ENCODE measurements at regions not wholly inside any gene's neighbourhood (a gene's known extent, or its start where the extent isn't known, plus 50 kb on each side); places are given as distances from the start of the nearest gene placed in this dataset.
A peak's percentile ranks its signal among the peaks of the same experiment; 100 is the strongest.
"Not testable (repeated sequence)": the region's sequence is repeated elsewhere in the genome, so short reads cannot be mapped to it uniquely, and the experiment has no call there.

DNA sequence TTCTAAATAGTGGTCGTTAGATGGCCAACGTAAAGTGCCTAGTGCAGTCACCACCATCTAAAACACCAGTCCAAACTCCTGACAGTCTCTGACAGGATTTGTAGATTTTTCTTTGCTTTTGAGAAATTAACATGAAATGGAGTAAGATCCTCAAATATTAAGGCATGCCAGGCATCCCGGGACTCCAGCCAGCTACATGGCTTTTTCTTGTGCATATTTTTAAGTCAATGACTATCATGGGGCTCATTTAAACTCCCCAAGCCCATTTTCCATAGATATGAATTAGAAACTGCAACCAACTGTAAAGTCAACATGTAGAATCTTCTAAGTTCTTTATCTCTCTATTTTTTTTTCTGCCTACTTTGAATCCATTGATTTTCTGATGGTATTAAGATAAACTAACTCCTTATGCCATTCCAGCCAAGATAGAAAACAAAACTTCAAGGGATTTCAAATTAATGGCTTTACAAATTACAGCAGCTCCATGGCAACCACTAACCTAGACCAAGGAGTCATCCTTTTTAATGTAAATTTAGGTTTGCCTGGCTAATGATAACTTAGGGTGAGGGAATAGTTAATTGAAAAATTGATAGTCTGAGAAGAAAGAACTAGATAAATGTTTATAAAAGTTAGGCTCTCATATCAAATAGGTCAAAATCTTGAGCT, 764.1 kb upstream of the NXPH2 start:
- Histone ChIP-seq H3K27me3 (no peaks in the 10 kb centered on the region), H3K4me1 (no peaks in the 10 kb centered on the region), H3K9me3 (no peaks in the 10 kb centered on the region), H3K27ac (no peak overlapping the region), H3K4me3 (no peak overlapping the region), H3K36me3 (no peaks in the 10 kb centered on the region)
- TF ChIP-seq, protein P1, sequence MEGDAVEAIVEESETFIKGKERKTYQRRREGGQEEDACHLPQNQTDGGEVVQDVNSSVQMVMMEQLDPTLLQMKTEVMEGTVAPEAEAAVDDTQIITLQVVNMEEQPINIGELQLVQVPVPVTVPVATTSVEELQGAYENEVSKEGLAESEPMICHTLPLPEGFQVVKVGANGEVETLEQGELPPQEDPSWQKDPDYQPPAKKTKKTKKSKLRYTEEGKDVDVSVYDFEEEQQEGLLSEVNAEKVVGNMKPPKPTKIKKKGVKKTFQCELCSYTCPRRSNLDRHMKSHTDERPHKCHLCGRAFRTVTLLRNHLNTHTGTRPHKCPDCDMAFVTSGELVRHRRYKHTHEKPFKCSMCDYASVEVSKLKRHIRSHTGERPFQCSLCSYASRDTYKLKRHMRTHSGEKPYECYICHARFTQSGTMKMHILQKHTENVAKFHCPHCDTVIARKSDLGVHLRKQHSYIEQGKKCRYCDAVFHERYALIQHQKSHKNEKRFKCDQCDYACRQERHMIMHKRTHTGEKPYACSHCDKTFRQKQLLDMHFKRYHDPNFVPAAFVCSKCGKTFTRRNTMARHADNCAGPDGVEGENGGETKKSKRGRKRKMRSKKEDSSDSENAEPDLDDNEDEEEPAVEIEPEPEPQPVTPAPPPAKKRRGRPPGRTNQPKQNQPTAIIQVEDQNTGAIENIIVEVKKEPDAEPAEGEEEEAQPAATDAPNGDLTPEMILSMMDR (IDR thresholded peaks at IDR 0.05) = no peak
- no peak for FAIRE-seq
- intact Hi-C loops (cut with DNase I) = no loop called here
- WGBS, 2 donors = 53% methylated on average over 3 of the region's 3 CpGs
- no peak for ATAC-seq
- no peak for DNase-seq

DNA sequence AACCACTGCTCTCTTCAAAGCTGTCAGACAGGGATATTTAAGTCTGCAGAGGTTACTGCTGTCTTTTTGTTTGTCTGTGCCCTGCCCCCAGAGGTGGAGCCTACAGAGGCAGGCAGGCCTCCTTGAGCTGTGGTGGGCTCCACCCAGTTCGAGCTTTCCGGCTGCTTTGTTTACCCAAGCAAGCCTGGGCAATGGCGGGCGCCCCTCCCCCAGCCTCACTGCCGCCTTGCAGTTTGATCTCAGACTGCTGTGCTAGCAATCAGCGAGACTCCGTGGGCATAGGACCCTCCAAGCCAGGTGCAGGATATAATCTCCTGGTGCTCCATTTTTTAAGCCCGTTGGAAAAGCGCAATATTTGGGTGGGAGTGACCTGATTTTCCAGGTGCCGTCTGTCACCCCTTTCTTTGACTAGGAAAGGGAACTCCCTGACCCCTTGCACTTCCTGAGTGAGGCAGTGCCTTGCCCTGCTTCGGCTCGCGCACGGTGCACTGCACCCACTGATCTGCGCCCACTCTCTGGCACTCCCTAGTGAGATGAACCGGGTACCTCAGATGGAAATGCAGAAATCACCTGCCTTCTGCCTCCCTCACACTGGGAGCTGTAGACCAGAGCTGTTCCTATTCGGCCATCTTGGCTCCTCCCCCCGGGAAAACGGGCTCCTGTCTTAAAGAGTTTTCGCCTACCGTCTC, 758.3 kb upstream of the NXPH2 start:
- H3K27ac ChIP-seq; H3K4me3 ChIP-seq; ATAC-seq; H3K27me3 ChIP-seq; H3K4me1 ChIP-seq; H3K9me3 ChIP-seq; FAIRE-seq; H3K36me3 ChIP-seq; intact Hi-C loops (cut with DNase I); DNase-seq: not testable (repeated sequence)
- WGBS, 2 donors = 79 to 82% methylated on average over 16 to 21 of the region's 21 CpGs

DNA sequence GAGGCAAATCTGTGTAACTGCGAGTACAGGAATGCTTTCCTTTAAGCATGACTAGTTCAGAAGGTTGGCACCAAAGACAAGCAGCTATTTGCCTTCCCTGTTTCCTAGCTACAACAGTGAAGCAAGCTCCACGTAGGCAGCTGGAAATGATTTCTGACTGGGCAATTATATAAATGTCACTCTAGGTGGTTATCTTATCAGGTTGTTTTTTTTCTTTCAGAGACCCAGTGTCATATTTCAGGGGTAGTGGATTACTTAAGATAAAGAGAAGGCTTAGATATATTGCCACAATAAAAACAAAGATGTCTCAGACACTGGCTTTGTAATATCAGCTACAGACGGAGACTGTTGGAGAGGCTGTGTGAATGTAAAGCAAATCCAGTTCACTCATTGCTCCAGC, 748.9 kb upstream of the NXPH2 start:
- H3K9me3 ChIP-seq = no peaks in the 10 kb centered on the region
- intact Hi-C loops (cut with DNase I) = no loop called here
- DNase-seq (peak in 1 of 6 donors; percentile 6), ATAC-seq (peak in 3 of 4 donors; percentile 50 to 80 (median 70)), FAIRE-seq (no peak)
- WGBS, 2 donors = 9 to 11% methylated on average over 3 of the region's 3 CpGs
- H3K4me1 ChIP-seq = no peaks in the 10 kb centered on the region
- TF ChIP-seq, protein P1 (IDR thresholded peaks at IDR 0.05) = no peak
- H3K27ac ChIP-seq = no peak overlapping the region
- no peaks in the 10 kb centered on the region for H3K27me3 ChIP-seq
- H3K4me3 ChIP-seq = no peak overlapping the region
- no peaks in the 10 kb centered on the region for H3K36me3 ChIP-seq

DNA sequence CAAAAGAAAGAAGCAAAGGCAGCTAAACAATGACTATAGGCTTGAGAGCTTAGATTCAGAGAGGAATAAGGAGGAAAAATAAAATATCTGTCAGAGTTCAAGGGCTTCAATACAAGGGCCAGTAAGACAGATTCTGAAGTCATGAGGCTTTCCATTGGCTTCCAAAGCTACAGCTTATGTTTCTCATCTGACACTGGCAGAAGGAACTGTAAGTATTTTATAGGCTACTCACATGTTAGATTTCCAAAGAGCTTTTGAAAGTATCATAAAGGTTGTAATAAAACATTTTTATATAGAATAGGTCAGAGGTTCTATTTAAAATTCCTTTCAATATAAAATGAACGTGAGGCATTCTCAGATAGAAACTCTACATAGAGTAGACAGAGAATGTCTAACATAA, 746.6 kb upstream of the NXPH2 start:
- Histone ChIP-seq H3K27me3 (no peaks in the 10 kb centered on the region), H3K27ac (no peak overlapping the region), H3K4me1 (no peaks in the 10 kb centered on the region), H3K36me3 (no peaks in the 10 kb centered on the region), H3K9me3 (no peaks in the 10 kb centered on the region), H3K4me3 (no peak overlapping the region)
- FAIRE-seq (no peak), ATAC-seq (no peak), DNase-seq (no peak)
- TF ChIP-seq, protein P1 (IDR thresholded peaks at IDR 0.05) = no peak
- intact Hi-C loops (cut with DNase I) = no loop called here
- 73 to 83% methylated on average over 1 of the region's 1 CpG for WGBS, 2 donors

DNA sequence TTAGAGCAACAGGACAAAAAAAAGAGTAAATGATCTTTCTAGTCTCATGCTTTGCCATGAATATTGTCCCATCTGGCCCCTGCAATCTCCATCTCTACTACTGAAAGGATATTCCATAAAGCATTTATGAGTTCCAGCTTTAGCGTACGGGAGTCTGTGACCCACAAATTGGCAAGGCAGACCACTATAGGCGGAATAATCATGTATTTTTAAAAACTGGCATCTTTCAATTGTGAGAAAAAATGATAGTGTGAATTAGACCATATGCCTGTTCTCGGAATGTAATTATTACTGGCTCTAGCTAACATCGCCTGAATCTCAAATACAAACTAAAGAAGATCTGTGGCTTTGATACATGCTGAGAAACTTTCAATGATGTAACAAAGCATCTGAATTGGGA, 738.1 kb upstream of the NXPH2 start:
- H3K27ac ChIP-seq = no peak overlapping the region
- FAIRE-seq = no peak
- intact Hi-C loops (cut with DNase I) = no loop called here
- H3K36me3 ChIP-seq = no peaks in the 10 kb centered on the region
- DNase-seq = no peak
- H3K4me1 ChIP-seq = no peaks in the 10 kb centered on the region
- TF ChIP-seq, protein P1 (IDR thresholded peaks at IDR 0.05) = no peak
- no peaks in the 10 kb centered on the region for H3K9me3 ChIP-seq
- no peak for ATAC-seq
- H3K27me3 ChIP-seq = no peaks in the 10 kb centered on the region
- WGBS, 2 donors = 69 to 82% methylated on average over 5 of the region's 5 CpGs
- no peak overlapping the region for H3K4me3 ChIP-seq

Data from pancreas (tissue), 10 donors.